ENCODE measurements at regions not wholly inside any gene's neighbourhood (a gene's known extent, or its start where the extent isn't known, plus 50 kb on each side); places are given as distances from the start of the nearest gene placed in this dataset.

DNA sequence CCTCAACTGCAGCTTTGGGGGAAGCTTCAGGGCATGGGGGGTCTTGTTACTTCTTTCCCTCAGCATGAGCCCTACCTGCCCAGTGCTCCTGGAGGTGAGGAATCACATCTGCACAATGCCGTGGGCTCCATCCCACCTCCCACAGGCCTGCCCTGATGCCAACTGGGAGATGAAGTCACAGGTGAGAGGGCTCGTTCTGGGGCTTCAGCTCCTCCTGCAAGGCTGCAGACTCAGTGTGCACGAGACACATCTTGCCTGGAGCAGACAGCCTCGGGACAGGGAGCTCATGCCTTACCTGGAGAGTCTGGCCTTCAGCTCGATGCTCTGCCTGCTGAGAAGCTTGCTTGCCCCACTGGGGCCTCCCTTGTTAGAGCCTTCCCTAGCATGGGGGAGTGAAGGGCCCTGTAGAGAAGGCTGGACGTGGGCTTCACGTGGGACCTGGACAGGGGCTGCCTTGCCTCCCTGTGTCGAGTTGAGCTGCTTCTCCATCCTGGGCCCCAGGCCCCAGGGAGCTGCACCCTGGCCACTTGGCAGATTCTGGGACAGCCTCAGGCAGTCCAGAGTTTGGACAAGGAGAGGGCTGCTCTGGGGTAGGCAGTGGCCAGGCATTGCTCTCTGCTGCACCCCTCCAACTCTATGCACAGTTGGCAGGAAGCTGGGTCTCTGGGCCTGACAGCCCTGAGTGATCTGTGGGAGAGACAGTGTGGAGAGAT, 171.4 kb downstream of the KIF26A start:
- Histone ChIP-seq H3K36me3 (ENCODE audit: control insufficient read depth in 2 of 2, insufficient read depth in 2 of 2, low read length in 2 of 2) (no peaks in the 10 kb centered on the region), H3K4me3 (ENCODE audit: low read length in 2 of 2) (no peak overlapping the region), H3K27ac (ENCODE audit: low read length) (no peak overlapping the region), H3K27me3 (ENCODE audit: control insufficient read depth in 1 of 2, insufficient read depth in 2 of 2, low read length in 2 of 2) (no peaks in the 10 kb centered on the region), H3K4me1 (ENCODE audit: control insufficient read depth, insufficient read depth, low read length) (no peaks in the 10 kb centered on the region), H3K9ac (ENCODE audit: low read length in 2 of 2) (no peak overlapping the region), H3K9me3 (ENCODE audit: control insufficient read depth in 2 of 2, low read length in 2 of 2) (peaks cover 0 to 3% of the 10 kb centered on the region in 2 donors)

DNA sequence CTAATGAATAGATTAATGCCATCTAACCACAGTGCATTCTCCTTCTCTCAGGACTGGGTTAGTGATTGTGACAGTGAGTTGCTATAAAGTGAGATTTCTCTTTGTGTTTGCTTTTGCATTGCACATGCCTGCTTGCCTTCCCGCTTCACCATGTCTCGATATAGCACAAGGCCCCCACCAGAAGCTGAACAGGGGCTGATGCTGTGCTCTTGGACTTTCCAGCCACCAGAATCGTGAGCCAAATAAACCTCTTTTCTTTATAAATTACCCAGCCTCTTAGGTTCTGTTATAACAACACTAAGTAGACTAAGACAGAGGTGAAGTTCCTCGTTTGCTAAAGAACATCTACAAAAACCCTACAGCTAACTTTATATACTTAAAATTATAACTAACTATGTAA, 173.0 kb downstream of the KIF26A start:
- Histone ChIP-seq H3K27ac (ENCODE audit: low read length) (no peak overlapping the region), H3K4me1 (ENCODE audit: control insufficient read depth, insufficient read depth, low read length) (no peaks in the 10 kb centered on the region), H3K4me3 (ENCODE audit: low read length in 2 of 2) (no peak overlapping the region), H3K9ac (ENCODE audit: low read length in 2 of 2) (no peak overlapping the region), H3K36me3 (ENCODE audit: control insufficient read depth in 2 of 2, insufficient read depth in 2 of 2, low read length in 2 of 2) (no peaks in the 10 kb centered on the region), H3K9me3 (ENCODE audit: control insufficient read depth in 2 of 2, low read length in 2 of 2) (peaks cover 0 to 3% of the 10 kb centered on the region in 2 donors), H3K27me3 (ENCODE audit: control insufficient read depth in 1 of 2, insufficient read depth in 2 of 2, low read length in 2 of 2) (no peaks in the 10 kb centered on the region)

DNA sequence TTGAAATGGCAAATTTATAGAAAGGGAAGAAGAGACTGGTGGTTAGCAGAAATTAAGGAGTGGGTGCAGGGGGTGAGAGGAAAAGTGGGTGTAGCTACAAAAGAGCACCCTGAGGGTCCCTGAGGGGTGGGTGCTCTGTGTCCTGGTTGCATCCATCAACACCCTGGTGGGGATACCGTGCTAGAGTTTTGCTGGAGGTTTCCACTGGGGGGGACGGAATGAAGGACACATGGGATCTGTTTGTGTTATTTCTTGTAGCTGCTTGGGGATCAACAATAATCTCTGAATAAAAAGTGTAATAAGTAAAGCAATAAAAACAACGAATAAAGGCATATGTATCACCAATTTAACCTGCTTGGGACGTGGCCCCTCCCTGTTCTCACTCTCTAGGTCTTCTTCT, 175.3 kb downstream of the KIF26A start:
- peaks cover 0 to 3% of the 10 kb centered on the region in 2 donors for H3K9me3 ChIP-seq (ENCODE audit: control insufficient read depth in 2 of 2, low read length in 2 of 2)
- H3K36me3 ChIP-seq (ENCODE audit: control insufficient read depth in 2 of 2, insufficient read depth in 2 of 2, low read length in 2 of 2), result no peaks in the 10 kb centered on the region
- H3K4me3 ChIP-seq (ENCODE audit: low read length in 2 of 2), result no peak overlapping the region
- peaks cover 0 to 3% of the 10 kb centered on the region in 2 donors for H3K27me3 ChIP-seq (ENCODE audit: control insufficient read depth in 1 of 2, insufficient read depth in 2 of 2, low read length in 2 of 2)
- H3K4me1 ChIP-seq (ENCODE audit: control insufficient read depth, insufficient read depth, low read length), result no peaks in the 10 kb centered on the region
- no peak overlapping the region for H3K27ac ChIP-seq (ENCODE audit: low read length)
- H3K9ac ChIP-seq (ENCODE audit: low read length in 2 of 2), result no peak overlapping the region

DNA sequence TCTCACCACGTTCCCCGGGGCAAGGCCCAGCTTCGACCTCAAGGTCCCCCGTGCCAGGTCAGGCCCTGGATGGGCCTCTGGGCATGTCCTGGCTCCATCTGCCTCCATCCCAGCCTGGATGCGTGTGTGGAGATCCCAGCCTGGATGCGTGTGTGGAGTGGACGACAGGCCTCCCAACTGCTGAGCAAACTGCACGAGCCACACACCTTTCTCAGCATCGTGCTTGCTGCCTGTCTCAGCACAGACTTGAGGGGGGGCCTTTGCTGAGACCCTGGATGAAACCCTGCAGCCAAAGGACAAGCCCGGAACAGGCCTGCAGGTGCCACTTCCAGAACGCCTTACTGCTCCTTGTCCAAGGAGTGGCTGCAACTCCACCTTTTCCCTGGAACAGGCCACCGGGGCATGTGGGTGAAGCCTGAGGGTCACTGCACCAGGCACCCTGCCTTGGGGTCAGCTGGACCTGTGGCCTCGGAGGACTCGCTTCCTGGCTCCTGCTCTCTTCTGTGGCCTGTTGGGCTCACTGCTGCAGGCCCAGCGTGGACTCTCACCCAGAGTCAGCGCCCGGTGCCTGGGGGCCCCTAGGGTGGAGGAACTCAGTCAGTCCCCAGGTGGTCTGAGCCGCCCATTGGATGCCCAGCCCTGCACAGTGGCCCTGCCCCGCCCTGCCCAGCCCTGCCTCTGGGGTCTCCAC, 176.0 kb downstream of the KIF26A start:
- no peak overlapping the region for H3K4me3 ChIP-seq (ENCODE audit: low read length in 2 of 2)
- H3K9me3 ChIP-seq (ENCODE audit: control insufficient read depth in 2 of 2, low read length in 2 of 2), result peaks cover 0 to 3% of the 10 kb centered on the region in 2 donors
- no peak overlapping the region for H3K9ac ChIP-seq (ENCODE audit: low read length in 2 of 2)

DNA sequence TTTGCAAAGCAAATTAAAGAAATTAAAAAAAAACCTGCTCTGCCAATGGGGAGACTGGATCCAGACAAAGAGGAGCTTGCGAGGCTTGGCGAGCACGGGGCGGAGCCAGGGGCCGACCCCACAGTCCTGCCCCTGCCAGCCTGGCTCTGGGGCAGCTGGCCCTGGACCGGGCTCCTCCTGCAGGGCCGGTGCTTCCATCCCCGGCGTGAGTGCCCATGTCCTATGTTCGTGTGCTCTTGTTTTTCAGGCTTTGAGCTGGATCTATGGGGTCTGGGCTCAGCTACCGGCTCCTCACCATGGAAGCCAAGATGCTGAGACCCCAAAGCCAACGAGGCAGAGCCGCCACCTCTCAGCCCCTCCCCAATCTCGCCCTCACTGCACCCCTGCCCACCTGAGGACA, 176.8 kb downstream of the KIF26A start:
- Histone ChIP-seq H3K4me1 (ENCODE audit: control insufficient read depth, insufficient read depth, low read length) (no peaks in the 10 kb centered on the region), H3K36me3 (ENCODE audit: control insufficient read depth in 2 of 2, insufficient read depth in 2 of 2, low read length in 2 of 2) (no peaks in the 10 kb centered on the region), H3K27ac (ENCODE audit: low read length) (no peak overlapping the region), H3K9me3 (ENCODE audit: control insufficient read depth in 2 of 2, low read length in 2 of 2) (peaks cover 0 to 3% of the 10 kb centered on the region in 2 donors), H3K4me3 (ENCODE audit: low read length in 2 of 2) (no peak overlapping the region), H3K27me3 (ENCODE audit: control insufficient read depth in 1 of 2, insufficient read depth in 2 of 2, low read length in 2 of 2) (peaks cover 0 to 5% of the 10 kb centered on the region in 2 donors), H3K9ac (ENCODE audit: low read length in 2 of 2) (no peak overlapping the region)

More for the DNA sequence above, 176.0 kb downstream of the KIF26A start:
- Histone ChIP-seq H3K27me3 (ENCODE audit: control insufficient read depth in 1 of 2, insufficient read depth in 2 of 2, low read length in 2 of 2) (peaks cover 0 to 3% of the 10 kb centered on the region in 2 donors), H3K36me3 (ENCODE audit: control insufficient read depth in 2 of 2, insufficient read depth in 2 of 2, low read length in 2 of 2) (no peaks in the 10 kb centered on the region), H3K4me1 (ENCODE audit: control insufficient read depth, insufficient read depth, low read length) (no peaks in the 10 kb centered on the region), H3K27ac (ENCODE audit: low read length) (no peak overlapping the region)

DNA sequence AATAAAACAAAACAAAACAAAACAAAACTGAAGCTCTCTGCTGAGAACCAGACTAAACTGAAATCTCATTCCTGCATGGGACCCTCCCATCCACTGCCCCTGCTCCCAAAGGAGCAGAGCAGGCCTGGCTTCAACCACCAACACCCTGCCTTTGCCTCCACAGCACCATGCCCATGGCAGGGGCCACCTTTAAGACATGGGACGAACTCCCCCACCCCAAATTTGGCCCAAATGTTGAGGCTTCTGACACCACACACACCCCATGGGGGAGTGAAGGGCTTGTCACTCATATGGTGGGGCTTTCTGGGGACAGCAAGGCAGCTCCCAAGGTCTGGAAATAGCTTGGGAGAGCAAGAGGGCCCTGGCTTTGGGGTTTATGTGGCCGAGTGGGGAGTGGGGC, 177.2 kb downstream of the KIF26A start:
- H3K36me3 ChIP-seq (ENCODE audit: control insufficient read depth in 2 of 2, insufficient read depth in 2 of 2, low read length in 2 of 2), result no peaks in the 10 kb centered on the region
- H3K4me3 ChIP-seq (ENCODE audit: low read length in 2 of 2), result no peak overlapping the region
- H3K9me3 ChIP-seq (ENCODE audit: control insufficient read depth in 2 of 2, low read length in 2 of 2), result peaks cover 0 to 3% of the 10 kb centered on the region in 2 donors
- peaks cover 0 to 5% of the 10 kb centered on the region in 2 donors for H3K27me3 ChIP-seq (ENCODE audit: control insufficient read depth in 1 of 2, insufficient read depth in 2 of 2, low read length in 2 of 2)
- no peaks in the 10 kb centered on the region for H3K4me1 ChIP-seq (ENCODE audit: control insufficient read depth, insufficient read depth, low read length)
- H3K27ac ChIP-seq (ENCODE audit: low read length), result no peak overlapping the region
- H3K9ac ChIP-seq (ENCODE audit: low read length in 2 of 2), result no peak overlapping the region

DNA sequence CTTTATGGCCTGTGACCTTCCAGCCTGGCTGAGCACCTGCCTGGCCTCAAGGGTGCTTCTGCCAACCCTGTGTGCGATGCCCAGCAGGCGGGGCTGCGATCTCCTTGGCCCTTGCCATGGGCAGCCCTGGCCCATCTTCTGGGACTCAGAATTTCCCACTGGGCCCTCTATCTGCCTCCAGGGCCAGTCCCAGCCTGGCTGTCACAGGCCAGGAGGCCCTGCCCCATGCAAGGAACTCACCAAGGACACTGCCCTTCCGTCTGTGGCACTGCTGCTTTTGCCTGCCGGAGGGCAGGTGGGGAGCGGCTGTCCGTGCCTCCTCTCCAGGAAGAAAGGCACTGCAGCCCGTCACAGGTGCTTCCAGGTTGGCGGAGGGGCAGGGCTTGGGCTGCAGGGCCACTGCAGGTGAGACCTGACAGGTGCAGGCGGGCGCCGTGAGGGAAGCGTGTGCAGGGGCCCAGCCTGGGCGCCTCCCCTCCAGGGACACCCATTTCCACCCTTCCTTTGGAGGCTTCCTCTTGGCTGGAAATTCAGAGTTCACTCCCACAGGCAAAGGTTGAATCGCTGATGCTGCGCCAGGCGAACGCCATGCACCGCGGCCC, 177.8 kb downstream of the KIF26A start:
- Histone ChIP-seq H3K9me3 (ENCODE audit: control insufficient read depth in 2 of 2, low read length in 2 of 2) (no peaks in the 10 kb centered on the region), H3K27ac (ENCODE audit: low read length) (no peak overlapping the region), H3K4me1 (ENCODE audit: control insufficient read depth, insufficient read depth, low read length) (no peaks in the 10 kb centered on the region), H3K4me3 (ENCODE audit: low read length in 2 of 2) (no peak overlapping the region), H3K9ac (ENCODE audit: low read length in 2 of 2) (no peak overlapping the region), H3K36me3 (ENCODE audit: control insufficient read depth in 2 of 2, insufficient read depth in 2 of 2, low read length in 2 of 2) (no peaks in the 10 kb centered on the region), H3K27me3 (ENCODE audit: control insufficient read depth in 1 of 2, insufficient read depth in 2 of 2, low read length in 2 of 2) (peaks cover 5 to 6% of the 10 kb centered on the region in 2 donors)

DNA sequence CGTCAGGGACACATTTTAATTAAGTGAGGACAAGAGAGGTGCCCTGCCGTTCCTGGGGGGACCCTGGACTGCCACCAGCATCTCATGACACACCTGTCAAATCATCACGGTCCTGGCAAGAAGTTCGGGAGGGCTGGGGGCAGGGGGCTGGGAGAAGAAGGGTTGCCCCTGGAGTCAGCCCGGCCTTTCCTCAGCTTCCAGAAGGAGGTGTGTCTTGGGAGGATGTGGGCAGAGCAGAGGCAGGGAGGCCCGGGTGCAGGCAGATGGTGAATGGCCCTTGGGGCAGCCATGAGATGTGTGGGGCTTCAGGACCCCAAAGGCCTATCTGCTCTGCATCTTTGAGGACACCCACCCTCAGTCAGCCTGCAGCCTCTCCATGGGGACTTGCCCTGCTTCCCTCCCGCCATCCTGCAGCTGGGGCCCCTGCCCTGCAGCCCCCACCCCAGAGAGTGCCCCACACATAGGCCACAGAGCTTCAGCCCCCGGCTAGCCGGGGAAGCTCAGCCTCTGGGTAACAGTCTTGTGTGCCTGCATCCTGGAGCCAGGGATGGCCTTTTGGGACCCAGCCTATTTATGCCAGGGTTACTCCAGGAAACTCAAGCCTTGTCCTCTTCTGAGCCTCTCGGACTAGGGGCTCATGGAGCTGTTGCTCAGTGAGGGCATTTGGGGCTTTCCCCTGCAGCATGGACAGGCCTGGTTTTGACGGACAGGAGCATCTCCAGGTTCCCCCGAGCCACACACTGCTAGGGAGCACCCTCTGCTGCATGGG, 178.5 kb downstream of the KIF26A start:
- Histone ChIP-seq H3K36me3 (ENCODE audit: control insufficient read depth in 2 of 2, insufficient read depth in 2 of 2, low read length in 2 of 2) (no peaks in the 10 kb centered on the region), H3K27ac (ENCODE audit: low read length) (no peak overlapping the region), H3K9me3 (ENCODE audit: control insufficient read depth in 2 of 2, low read length in 2 of 2) (no peaks in the 10 kb centered on the region), H3K27me3 (ENCODE audit: control insufficient read depth in 1 of 2, insufficient read depth in 2 of 2, low read length in 2 of 2) (peaks cover 8% of the 10 kb centered on the region in 2 donors), H3K4me3 (ENCODE audit: low read length in 2 of 2) (no peak overlapping the region), H3K9ac (ENCODE audit: low read length in 2 of 2) (no peak overlapping the region), H3K4me1 (ENCODE audit: control insufficient read depth, insufficient read depth, low read length) (no peaks in the 10 kb centered on the region)

DNA sequence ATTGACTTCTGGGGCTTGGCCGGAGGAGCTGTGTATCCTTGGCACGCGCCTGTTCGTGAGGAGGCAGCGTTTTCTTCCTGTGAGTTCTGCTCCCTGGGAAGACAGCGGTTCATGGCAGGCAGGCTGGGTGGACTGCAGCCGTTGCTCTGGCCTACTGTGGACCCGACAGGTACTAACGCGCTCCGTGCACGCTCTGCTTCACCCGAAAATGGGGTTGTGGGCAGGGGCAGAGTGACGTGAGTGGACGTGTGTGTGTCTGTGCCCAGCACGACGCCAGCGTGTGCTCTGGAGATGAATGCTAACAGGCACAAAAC, 179.1 kb downstream of the KIF26A start:
- Histone ChIP-seq H3K27me3 (ENCODE audit: control insufficient read depth in 1 of 2, insufficient read depth in 2 of 2, low read length in 2 of 2) (peaks cover 9% of the 10 kb centered on the region in 2 donors), H3K9me3 (ENCODE audit: control insufficient read depth in 2 of 2, low read length in 2 of 2) (no peaks in the 10 kb centered on the region), H3K4me3 (ENCODE audit: low read length in 2 of 2) (no peak overlapping the region), H3K4me1 (ENCODE audit: control insufficient read depth, insufficient read depth, low read length) (no peaks in the 10 kb centered on the region), H3K36me3 (ENCODE audit: control insufficient read depth in 2 of 2, insufficient read depth in 2 of 2, low read length in 2 of 2) (no peaks in the 10 kb centered on the region), H3K9ac (ENCODE audit: low read length in 2 of 2) (no peak overlapping the region), H3K27ac (ENCODE audit: low read length) (no peak overlapping the region)

DNA sequence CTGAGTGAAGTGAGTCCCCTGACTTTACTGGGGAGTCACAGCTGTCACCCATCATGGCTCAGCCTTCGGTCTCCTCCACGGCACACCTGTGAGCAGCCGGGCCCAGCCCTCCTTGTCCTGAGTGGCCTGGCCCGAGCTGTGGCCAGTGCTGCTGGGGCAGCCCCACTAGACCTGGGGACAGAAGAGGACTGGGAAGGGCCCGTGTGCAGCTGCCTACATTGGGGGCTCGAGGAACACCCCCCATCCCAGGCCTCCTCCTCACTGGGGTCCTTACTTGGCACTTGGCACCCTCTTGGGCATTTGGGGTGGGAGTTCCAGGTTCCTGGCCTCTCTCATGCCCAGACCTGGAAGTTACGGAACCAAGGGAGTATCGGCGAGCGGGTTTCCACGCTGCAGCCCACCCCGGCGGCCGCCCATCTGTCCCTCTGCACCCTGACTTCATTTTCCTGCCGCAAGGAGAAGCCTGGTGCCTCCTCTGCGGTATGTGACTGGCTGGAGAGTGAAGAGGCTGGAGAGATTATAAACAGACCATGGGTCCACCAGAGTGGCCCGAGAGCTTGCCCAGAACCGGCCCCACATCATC, 179.7 kb downstream of the KIF26A start:
- Histone ChIP-seq H3K4me3 (ENCODE audit: low read length in 2 of 2) (no peak overlapping the region), H3K36me3 (ENCODE audit: control insufficient read depth in 2 of 2, insufficient read depth in 2 of 2, low read length in 2 of 2) (no peaks in the 10 kb centered on the region), H3K27ac (ENCODE audit: low read length) (no peak overlapping the region), H3K9ac (ENCODE audit: low read length in 2 of 2) (no peak overlapping the region), H3K9me3 (ENCODE audit: control insufficient read depth in 2 of 2, low read length in 2 of 2) (no peaks in the 10 kb centered on the region), H3K4me1 (ENCODE audit: control insufficient read depth, insufficient read depth, low read length) (no peaks in the 10 kb centered on the region), H3K27me3 (ENCODE audit: control insufficient read depth in 1 of 2, insufficient read depth in 2 of 2, low read length in 2 of 2) (peaks cover 9 to 15% of the 10 kb centered on the region in 2 donors)

Measured in stomach smooth muscle (tissue), 2 donors.